Hepatocyte (in vitro differentiated cells): ENCODE measurements at regions not wholly inside any gene's neighbourhood (a gene's known extent, or its start where the extent isn't known, plus 50 kb on each side); places are given as distances from the start of the nearest gene placed in this dataset.

Source experiments
- EZH2phosphoT487 ChIP-seq: fragments of 200-600 bp; sonication (generic); IDR thresholded peaks from one replicate; pipeline ENCODE4 v1.6.1; 2018; ENCODE audit warnings: antibody characterized with exemption, mild to moderate bottlenecking, low read depth, moderate library complexity; ENCODE audit not compliant: unreplicated experiment, severe bottlenecking
- TF ChIP-seq, protein P1 (sequence below): fragments of 200-600 bp; sonication (generic); IDR thresholded peaks from 2 replicates; pipeline ENCODE4 v1.5.1; 2016; ENCODE audit warnings: antibody characterized with exemption, mild to moderate bottlenecking; ENCODE audit not compliant: poor library complexity

DNA sequence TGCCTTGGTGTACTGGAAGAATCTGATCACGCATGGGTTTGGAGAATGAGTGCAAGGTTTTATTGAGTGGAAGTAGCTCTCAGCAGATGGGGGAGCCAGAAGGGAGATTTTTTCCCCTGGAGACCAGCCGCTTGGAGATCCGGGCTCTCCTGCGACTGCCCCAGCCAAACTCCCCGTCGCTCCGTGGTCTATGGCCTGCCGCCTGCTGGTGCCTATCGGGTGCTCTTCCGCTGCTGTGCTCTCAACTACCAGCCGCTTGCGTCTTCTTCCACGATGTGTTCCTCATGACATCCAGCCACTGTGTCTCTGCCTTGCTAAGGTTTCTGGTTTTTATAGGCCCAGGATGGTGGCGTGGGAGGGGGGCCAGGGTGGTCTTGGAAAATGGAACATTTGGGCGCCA lies 145.6 kb upstream of the UBASH3B start:
- TF ChIP-seq, protein P1, sequence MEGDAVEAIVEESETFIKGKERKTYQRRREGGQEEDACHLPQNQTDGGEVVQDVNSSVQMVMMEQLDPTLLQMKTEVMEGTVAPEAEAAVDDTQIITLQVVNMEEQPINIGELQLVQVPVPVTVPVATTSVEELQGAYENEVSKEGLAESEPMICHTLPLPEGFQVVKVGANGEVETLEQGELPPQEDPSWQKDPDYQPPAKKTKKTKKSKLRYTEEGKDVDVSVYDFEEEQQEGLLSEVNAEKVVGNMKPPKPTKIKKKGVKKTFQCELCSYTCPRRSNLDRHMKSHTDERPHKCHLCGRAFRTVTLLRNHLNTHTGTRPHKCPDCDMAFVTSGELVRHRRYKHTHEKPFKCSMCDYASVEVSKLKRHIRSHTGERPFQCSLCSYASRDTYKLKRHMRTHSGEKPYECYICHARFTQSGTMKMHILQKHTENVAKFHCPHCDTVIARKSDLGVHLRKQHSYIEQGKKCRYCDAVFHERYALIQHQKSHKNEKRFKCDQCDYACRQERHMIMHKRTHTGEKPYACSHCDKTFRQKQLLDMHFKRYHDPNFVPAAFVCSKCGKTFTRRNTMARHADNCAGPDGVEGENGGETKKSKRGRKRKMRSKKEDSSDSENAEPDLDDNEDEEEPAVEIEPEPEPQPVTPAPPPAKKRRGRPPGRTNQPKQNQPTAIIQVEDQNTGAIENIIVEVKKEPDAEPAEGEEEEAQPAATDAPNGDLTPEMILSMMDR: no peak
- no peak for TF ChIP-seq EZH2phosphoT487
